Stimulated activated naive CD8-positive, alpha-beta T cell treated with anti-CD3 and anti-CD28 coated beads, Interleukin-15, Interleukin-2, amounts not matched to agents 100 ng/mL and 50 ng/mL, for 24 hours (primary cell): ENCODE measurements at regions not wholly inside any gene's neighbourhood (a gene's known extent, or its start where the extent isn't known, plus 50 kb on each side); places are given as distances from the start of the nearest gene placed in this dataset.

Source experiments
- H3K27ac Mint-ChIP-seq: one replicate; pipeline ENCODE4 v1.8.0; 2021; ENCODE audit warnings: mild to moderate bottlenecking, mixed read lengths
- H3K27me3 Mint-ChIP-seq: one replicate; pipeline ENCODE4 v1.8.0; 2021; ENCODE audit warnings: mixed read lengths
- H3K36me3 Mint-ChIP-seq: one replicate; pipeline ENCODE4 v1.8.0; 2021; ENCODE audit warnings: low read depth, mixed read lengths
- H3K4me1 Mint-ChIP-seq: one replicate; pipeline ENCODE4 v1.8.0; 2021; ENCODE audit warnings: low read depth, mixed read lengths
- H3K4me3 Mint-ChIP-seq: one replicate; pipeline ENCODE4 v1.8.0; 2021; ENCODE audit warnings: mild to moderate bottlenecking, mixed read lengths
- H3K9me3 Mint-ChIP-seq: one replicate; pipeline ENCODE4 v1.8.0; 2021; ENCODE audit warnings: mixed read lengths

DNA sequence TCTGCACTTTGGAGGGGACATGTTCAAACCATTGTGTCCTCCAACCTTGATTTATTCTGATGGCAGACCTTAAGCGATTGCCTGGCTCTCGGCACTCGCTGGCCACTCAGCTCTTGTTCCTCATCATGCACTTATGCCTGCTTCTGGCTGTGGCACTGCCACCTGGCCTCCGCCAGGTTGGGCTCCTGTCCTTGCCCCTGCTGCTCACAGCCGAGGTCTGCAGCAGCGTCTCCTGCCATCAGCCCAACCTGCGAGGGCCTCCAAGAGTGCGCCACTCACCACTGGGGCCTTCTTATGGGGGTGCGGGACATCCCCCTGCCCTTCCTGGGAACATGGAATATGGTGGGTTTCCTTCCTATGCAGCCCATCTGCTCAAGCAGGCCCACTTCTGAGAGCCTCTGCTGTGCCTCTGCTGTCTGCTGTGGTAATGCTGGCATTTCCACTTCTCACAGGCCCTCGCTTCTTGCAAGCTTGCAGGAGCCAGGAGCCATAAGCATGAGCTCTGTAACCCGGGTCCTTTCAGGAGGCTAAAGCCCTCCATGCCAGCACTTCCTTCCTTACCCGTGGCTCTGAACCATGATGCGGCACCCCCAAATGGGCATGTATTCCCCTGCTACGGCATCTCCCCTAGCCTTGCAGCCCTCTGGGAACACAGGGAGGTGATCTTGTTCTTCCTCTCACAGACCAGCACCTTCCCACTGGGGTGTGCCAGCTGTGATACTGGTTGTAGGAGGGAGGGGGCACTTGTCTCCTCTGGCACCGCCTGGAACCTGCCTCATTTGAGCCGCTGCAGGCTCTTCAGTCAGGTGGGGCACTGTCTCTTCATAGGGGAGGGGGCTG is 58.6 kb upstream of the HS6ST1 start:
- Mint-ChIP-seq H3K4me3 (no peak overlapping the region), H3K36me3 (no peaks in the 10 kb centered on the region), H3K27me3 (no peaks in the 10 kb centered on the region), H3K4me1 (peaks cover 7% of the 10 kb centered on the region), H3K9me3 (no peaks in the 10 kb centered on the region), H3K27ac (no peak overlapping the region)

- Mint-ChIP-seq H3K36me3 (no peaks in the 10 kb centered on the region), H3K27ac (no peak overlapping the region), H3K4me3 (no peak overlapping the region), H3K4me1 (no peaks in the 10 kb centered on the region), H3K9me3 (no peaks in the 10 kb centered on the region), H3K27me3 (no peaks in the 10 kb centered on the region)
Observed at GRCh38 chr2:128378231-128379020, 59.8 kb upstream of the HS6ST1 start.

DNA sequence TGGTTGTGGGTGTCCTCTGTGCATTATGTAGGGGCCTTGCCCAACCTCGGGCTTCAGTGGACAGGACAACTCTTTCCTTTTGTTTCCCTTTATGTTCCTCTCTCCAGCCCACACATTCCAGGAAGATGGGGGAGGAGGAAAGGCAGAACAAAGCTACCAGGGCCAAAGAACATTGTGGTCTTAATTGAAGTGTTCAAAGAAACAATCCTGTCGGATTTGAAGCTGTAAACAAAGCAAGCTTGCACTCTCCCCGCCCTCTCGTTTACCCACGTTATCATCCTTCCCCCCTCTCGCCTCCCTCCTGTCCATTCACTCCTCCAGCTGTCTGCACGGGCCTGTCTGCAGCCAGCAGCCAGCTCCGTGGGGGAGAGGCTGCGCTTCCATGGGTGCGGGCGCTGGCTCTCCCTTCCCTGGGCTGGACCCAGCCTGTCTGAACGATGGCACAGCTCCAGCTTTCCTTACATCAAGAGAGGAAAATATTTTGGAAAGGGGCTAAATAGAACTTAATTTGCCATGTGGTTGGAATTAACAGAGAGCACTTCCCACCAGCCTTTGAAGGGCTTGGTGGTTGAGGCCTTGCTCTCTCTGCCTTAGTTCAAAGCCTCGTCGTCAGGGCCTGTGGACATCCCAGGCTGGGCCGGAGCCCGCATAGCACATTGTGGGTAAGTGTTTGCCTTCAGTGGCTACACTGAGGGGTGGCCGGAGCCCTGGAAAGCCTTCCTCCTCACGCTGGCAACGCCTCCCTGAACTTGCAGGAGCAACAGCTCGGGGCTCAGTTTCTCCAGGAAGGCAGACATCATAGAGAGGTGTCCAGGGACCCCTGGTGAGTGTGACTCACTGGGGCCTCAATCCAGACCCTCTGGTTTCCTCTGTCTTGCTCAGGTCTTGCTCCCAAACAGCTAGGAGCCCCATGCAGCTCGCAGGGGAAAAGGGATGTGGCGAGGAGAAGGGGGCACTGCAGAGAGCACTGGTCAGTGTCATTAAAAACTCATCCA is 60.6 kb upstream of the HS6ST1 start:
- no peak overlapping the region for H3K27ac Mint-ChIP-seq
- H3K4me3 Mint-ChIP-seq: no peak overlapping the region
- H3K36me3 Mint-ChIP-seq: no peaks in the 10 kb centered on the region
- no peaks in the 10 kb centered on the region for H3K27me3 Mint-ChIP-seq
- no peaks in the 10 kb centered on the region for H3K4me1 Mint-ChIP-seq
- no peaks in the 10 kb centered on the region for H3K9me3 Mint-ChIP-seq

DNA sequence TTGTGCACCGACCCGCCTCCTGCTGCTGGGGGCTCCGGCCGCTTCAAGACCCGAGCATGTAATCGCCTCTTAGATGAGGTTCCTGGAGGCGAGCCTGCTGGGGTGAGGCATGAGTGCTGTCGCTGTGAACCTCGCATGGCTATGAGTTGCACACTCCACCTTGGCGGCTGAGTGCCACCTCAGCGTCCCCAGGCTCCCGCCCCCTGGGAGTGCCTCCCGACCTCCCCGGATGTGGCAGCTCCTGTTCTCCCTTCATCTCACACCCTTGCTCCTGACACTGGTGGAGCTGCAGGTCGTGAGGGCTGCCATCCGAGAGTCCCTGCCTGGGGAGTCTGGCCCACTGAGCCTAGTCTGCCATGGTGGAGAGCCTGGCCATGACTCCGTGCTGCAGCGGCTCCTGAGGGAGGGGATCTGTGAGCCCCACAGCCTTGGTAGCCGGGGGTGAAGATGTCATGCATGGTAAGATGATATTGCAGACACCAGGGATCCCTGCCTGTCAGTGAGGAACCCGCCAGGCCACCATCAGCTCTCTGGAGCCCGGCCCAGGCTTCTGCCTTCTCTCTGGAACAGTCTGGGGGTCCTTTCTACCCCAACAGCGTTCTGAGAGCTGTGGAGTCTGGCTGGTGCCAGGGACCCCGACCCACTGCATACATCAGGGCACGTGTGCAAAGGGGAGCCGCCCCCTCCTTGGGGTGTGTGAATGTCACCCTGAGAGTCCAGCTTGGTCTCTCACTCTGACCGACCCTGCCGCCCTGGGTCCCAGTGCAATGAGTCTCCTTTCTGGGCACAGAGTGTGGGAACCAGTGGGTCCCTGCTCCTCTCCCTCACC is 61.6 kb upstream of the HS6ST1 start:
- no peak overlapping the region for H3K27ac Mint-ChIP-seq
- H3K4me1 Mint-ChIP-seq: no peaks in the 10 kb centered on the region
- H3K36me3 Mint-ChIP-seq: no peaks in the 10 kb centered on the region
- no peaks in the 10 kb centered on the region for H3K27me3 Mint-ChIP-seq
- H3K4me3 Mint-ChIP-seq: no peak overlapping the region
- H3K9me3 Mint-ChIP-seq: no peaks in the 10 kb centered on the region

- H3K36me3 Mint-ChIP-seq: no peaks in the 10 kb centered on the region
- no peaks in the 10 kb centered on the region for H3K27me3 Mint-ChIP-seq
- H3K4me1 Mint-ChIP-seq: no peaks in the 10 kb centered on the region
- no peaks in the 10 kb centered on the region for H3K9me3 Mint-ChIP-seq
- H3K4me3 Mint-ChIP-seq: no peak overlapping the region
- no peak overlapping the region for H3K27ac Mint-ChIP-seq
Observed at GRCh38 chr2:128380961-128381938, 62.6 kb upstream of the HS6ST1 start.

DNA sequence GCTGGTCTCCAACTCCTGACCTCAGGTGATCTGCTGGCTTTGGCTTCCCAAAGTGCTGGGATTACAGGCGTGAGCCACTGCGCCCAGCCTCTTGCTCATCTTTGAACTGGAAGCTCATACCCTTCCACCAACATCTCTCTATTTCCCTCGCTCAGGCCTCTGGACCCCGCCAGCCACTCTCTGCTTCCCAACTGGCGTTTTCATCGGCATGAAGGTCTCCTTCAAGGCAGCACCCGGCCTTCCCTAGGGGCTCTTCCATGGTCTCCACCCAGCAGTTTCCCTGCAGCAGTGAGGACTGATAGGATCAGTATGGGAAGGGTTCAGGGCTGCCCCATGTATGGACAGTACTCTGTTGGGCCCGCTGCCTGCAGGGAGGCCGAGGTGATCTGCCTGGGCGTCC is 65.8 kb upstream of the HS6ST1 start:
- H3K4me1 Mint-ChIP-seq: no peaks in the 10 kb centered on the region
- H3K4me3 Mint-ChIP-seq: no peak overlapping the region
- H3K27me3 Mint-ChIP-seq: no peaks in the 10 kb centered on the region
- no peaks in the 10 kb centered on the region for H3K36me3 Mint-ChIP-seq
- no peak overlapping the region for H3K27ac Mint-ChIP-seq
- no peaks in the 10 kb centered on the region for H3K9me3 Mint-ChIP-seq

DNA sequence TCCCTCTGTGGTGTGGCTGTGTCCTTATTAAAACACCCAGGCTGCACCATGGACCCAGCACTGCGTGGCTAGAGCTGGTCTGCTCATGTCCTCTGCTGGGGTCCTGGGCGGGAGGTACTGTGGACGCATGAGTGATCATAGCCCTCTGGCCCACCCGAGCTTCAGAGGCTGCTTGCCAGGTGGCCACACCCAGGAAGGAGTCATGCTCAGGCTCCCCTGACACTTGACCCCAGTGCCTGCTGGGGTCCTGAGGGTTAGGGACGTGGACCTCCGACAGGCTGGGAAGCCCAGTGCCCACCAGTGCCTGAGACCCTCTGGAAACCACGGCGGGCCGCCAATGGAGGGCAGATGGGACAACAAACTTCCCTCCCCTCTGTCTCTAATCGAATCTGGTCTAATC is 66.3 kb upstream of the HS6ST1 start:
- H3K27me3 Mint-ChIP-seq: no peaks in the 10 kb centered on the region
- H3K4me3 Mint-ChIP-seq: no peak overlapping the region
- no peaks in the 10 kb centered on the region for H3K9me3 Mint-ChIP-seq
- H3K4me1 Mint-ChIP-seq: no peaks in the 10 kb centered on the region
- H3K27ac Mint-ChIP-seq: no peak overlapping the region
- no peaks in the 10 kb centered on the region for H3K36me3 Mint-ChIP-seq

GRCh38 chr2:128385365-128385764 is 66.7 kb upstream of the HS6ST1 start:
- Mint-ChIP-seq H3K4me1 (no peaks in the 10 kb centered on the region), H3K9me3 (no peaks in the 10 kb centered on the region), H3K27ac (no peak overlapping the region), H3K4me3 (no peak overlapping the region), H3K27me3 (no peaks in the 10 kb centered on the region), H3K36me3 (no peaks in the 10 kb centered on the region)

- H3K36me3 Mint-ChIP-seq: no peaks in the 10 kb centered on the region
Observed at GRCh38 chr2:128386066-128386465, 67.4 kb upstream of the HS6ST1 start.

GRCh38 chr2:128388499-128388941 is 69.9 kb upstream of the HS6ST1 start:
- Mint-ChIP-seq H3K27me3 (no peaks in the 10 kb centered on the region), H3K36me3 (no peaks in the 10 kb centered on the region), H3K4me3 (no peak overlapping the region), H3K9me3 (no peaks in the 10 kb centered on the region), H3K27ac (no peak overlapping the region), H3K4me1 (no peaks in the 10 kb centered on the region)

More at GRCh38 chr2:128386066-128386465, 67.4 kb upstream of the HS6ST1 start:
- Mint-ChIP-seq H3K27ac (no peak overlapping the region), H3K4me3 (no peak overlapping the region), H3K27me3 (no peaks in the 10 kb centered on the region), H3K9me3 (no peaks in the 10 kb centered on the region), H3K4me1 (no peaks in the 10 kb centered on the region)

DNA sequence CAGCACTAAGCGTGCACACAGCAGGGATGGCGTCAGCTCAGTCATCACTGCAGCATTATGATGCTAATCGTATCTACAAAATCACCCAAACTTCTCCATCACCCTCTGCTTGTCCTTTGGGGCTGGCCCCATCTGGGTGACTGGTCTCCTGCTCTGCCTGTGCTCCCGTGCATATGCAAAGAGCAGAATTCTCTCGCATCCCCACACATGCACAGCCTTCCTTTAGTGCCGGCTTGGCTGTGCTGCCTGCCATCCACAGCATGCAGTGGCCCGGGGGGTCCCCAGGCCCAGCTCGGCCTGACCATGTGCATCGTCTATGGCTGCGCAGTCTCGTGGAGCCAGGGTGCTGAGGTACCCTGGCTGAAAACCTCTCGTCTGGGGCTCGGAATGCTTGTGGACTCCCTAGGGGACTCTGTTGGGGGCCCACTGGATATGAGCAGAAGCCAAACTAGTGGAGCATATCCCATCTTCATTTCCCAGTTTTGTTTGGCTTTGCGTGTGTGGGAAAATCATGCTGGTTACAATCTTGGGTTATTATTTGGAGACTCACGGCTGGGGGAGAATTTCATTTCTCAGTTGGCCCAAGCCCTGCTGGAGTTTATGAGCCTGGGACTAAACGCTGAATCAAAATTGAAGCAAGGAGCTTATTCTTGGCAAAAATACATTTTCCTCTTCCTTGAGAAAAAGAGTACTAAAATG is 70.9 kb upstream of the HS6ST1 start:
- Mint-ChIP-seq H3K4me1 (no peaks in the 10 kb centered on the region), H3K36me3 (no peaks in the 10 kb centered on the region), H3K27me3 (no peaks in the 10 kb centered on the region), H3K9me3 (no peaks in the 10 kb centered on the region), H3K4me3 (no peak overlapping the region), H3K27ac (no peak overlapping the region)

DNA sequence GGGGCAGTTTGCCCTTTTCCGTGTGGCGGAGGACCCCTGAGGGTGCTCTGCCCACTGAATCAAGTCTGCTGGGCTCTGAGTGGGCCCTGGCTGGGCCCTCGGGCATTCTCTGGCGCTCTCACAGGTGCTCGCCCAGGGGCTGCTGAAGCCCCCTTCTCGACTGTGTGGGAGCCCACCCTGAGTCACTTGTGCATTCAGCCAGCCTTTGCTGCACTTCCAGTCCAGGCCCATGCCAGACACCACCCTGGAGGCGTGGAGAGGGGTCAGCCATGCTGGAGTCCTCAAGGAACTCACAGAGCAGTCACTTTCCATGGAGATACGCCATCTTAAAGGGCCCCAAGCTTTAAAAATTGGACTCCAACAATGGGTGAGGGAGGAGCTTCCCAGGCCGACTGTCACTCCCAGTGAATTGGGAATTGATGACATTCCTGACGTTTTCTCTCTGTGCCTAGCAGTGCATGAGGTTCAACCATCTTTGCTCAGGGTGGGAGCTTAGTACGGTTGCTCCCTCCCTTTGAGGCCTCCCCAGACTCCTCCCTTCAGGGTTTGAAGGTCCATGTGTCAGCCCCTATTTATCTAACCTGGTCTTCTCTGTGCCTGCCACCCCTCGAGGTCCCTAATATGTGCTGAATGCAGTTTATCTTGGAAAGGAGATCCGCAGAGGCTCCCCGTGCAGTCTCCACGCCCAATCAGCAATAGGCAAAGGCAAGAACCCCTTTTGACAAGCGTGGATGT is 71.8 kb upstream of the HS6ST1 start:
- Mint-ChIP-seq H3K36me3 (no peaks in the 10 kb centered on the region), H3K4me1 (no peaks in the 10 kb centered on the region), H3K27ac (no peak overlapping the region), H3K27me3 (no peaks in the 10 kb centered on the region), H3K4me3 (no peak overlapping the region), H3K9me3 (no peaks in the 10 kb centered on the region)
